OCI-LY7 (cell line): ENCODE measurements at regions not wholly inside any gene's neighbourhood (a gene's known extent, or its start where the extent isn't known, plus 50 kb on each side); places are given as distances from the start of the nearest gene placed in this dataset.

Source experiments
- BruUV-seq: library from RNA; stranded (reverse); fragments of 400-500 nt; replicated peaks from 2 replicates; lab custom pipeline; 2021; lab: Mats Ljungman, UMichigan
- CTCF ChIA-PET: fragments of 300-600 bp; sonication (Branson Sonifier 250); formaldehyde crosslinking; loops from one replicate; lab custom pipeline; 2022; ENCODE audit warnings: antibody characterized with exemption; ENCODE audit not compliant: unreplicated experiment; lab: Charles Lee
- POLR2A ChIA-PET: fragments of 300-600 bp; sonication (Branson Sonifier 250); formaldehyde crosslinking; loops from one replicate; lab custom pipeline; 2022; ENCODE audit warnings: antibody characterized with exemption; lab: Charles Lee
- DNase-seq: peaks from one replicate; pipeline ENCODE4 v3.0.0-alpha.2; 2015; ENCODE audit warnings: low spot score
- H2AFZ ChIP-seq: fragments of 200-600 bp; sonication (generic), shearing (Covaris generic); 2 replicates; pipeline ENCODE4 v1.6.1; 2014; ENCODE audit warnings: mild to moderate bottlenecking, antibody characterized with exemption, low read length, moderate library complexity
- H3K27ac ChIP-seq: fragments of 200-600 bp; sonication (generic); 2 replicates; pipeline ENCODE4 v1.5.1; 2014; ENCODE audit warnings: mixed run types, low read depth, mild to moderate bottlenecking, moderate library complexity, low read length, inconsistent platforms; ENCODE audit not compliant: poor library complexity, severe bottlenecking
- H3K36me3 ChIP-seq: fragments of 200-600 bp; sonication (generic); 2 replicates; pipeline ENCODE4 v1.6.1; 2014; ENCODE audit warnings: mild to moderate bottlenecking, antibody characterized with exemption, low read length, moderate library complexity, mixed read lengths; ENCODE audit not compliant: insufficient read depth
- H3K4me1 ChIP-seq: fragments of 200-600 bp; sonication (generic); 2 replicates; pipeline ENCODE4 v1.5.1; 2014; ENCODE audit warnings: mild to moderate bottlenecking, low read length; ENCODE audit not compliant: insufficient read depth, poor library complexity, severe bottlenecking
- H3K4me2 ChIP-seq: fragments of 200-600 bp; sonication (generic); 2 replicates; pipeline ENCODE4 v1.6.1; 2014; ENCODE audit warnings: mild to moderate bottlenecking, low read length
- H3K4me3 ChIP-seq: fragments of 200-600 bp; sonication (generic); 2 replicates; pipeline ENCODE4 v1.5.1; 2014; ENCODE audit warnings: mild to moderate bottlenecking, low read depth, low read length; ENCODE audit not compliant: poor library complexity, severe bottlenecking
- H3K79me2 ChIP-seq: fragments of 200-600 bp; sonication (generic); 2 replicates; pipeline ENCODE4 v1.6.1; 2016; ENCODE audit warnings: low read depth, mild to moderate bottlenecking, low read length, moderate library complexity, mixed read lengths; ENCODE audit not compliant: insufficient read depth
- H3K9me2 ChIP-seq: fragments of 200-600 bp; sonication (generic); 2 replicates; pipeline ENCODE4 v1.6.1; 2016; ENCODE audit warnings: mild to moderate bottlenecking, low read length, mixed read lengths; ENCODE audit not compliant: insufficient read depth
- H3K9me3 ChIP-seq: fragments of 200-600 bp; sonication (generic); 2 replicates; pipeline ENCODE4 v1.6.1; 2014; ENCODE audit warnings: mild to moderate bottlenecking, mixed run types, low read length, mixed read lengths
- H4K20me1 ChIP-seq: fragments of 200-600 bp; sonication (generic); 2 replicates; pipeline ENCODE4 v1.6.1; 2014; ENCODE audit warnings: mild to moderate bottlenecking, antibody characterized with exemption, low read length, moderate library complexity, mixed read lengths; ENCODE audit not compliant: insufficient read depth
- EZH2phosphoT487 ChIP-seq: fragments of 200-600 bp; sonication (generic); IDR thresholded peaks from 2 replicates; pipeline ENCODE4 v1.6.1; 2018; ENCODE audit warnings: low read depth, borderline replicate concordance, mild to moderate bottlenecking, mixed run types, antibody characterized with exemption, low read length, moderate library complexity, mixed read lengths
- intact Hi-C: fragments of 100-400 bp; cut with micrococcal nuclease; formaldehyde crosslinking; loops from one replicate; pipeline ENCODE4 v1.10.0; 2022; ENCODE audit not compliant: unreplicated experiment
- TF ChIP-seq, protein P1 (sequence below): fragments of 200-600 bp; sonication (generic); conservative IDR thresholded peaks from 2 replicates; pipeline ENCODE4 v1.5.1; 2014; ENCODE audit warnings: mild to moderate bottlenecking, antibody characterized with exemption, low read length, moderate library complexity, mixed read lengths

DNA sequence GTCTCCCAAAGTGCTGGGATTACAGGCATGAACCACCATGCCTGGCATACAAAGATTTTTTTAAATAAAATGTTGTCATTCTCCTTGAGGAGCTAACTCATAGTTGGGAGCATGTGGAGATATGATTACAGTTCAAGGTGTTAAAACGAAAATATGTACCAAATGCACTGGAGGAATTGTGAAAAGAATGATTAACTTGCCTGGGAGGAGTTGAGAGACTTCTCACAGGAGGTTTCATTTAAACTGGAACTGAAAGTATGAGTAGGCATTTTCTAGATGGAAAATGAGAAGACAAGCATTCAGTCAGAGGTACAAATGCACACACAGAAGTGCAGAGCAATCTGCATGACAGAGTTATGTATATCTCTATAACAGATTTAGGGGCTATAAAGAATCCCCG, 126.6 kb upstream of the PDE1A start:
- TF ChIP-seq, protein P1, sequence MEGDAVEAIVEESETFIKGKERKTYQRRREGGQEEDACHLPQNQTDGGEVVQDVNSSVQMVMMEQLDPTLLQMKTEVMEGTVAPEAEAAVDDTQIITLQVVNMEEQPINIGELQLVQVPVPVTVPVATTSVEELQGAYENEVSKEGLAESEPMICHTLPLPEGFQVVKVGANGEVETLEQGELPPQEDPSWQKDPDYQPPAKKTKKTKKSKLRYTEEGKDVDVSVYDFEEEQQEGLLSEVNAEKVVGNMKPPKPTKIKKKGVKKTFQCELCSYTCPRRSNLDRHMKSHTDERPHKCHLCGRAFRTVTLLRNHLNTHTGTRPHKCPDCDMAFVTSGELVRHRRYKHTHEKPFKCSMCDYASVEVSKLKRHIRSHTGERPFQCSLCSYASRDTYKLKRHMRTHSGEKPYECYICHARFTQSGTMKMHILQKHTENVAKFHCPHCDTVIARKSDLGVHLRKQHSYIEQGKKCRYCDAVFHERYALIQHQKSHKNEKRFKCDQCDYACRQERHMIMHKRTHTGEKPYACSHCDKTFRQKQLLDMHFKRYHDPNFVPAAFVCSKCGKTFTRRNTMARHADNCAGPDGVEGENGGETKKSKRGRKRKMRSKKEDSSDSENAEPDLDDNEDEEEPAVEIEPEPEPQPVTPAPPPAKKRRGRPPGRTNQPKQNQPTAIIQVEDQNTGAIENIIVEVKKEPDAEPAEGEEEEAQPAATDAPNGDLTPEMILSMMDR, result no peak
- TF ChIP-seq EZH2phosphoT487, result no peak
- Histone ChIP-seq H2AFZ (no peak overlapping the region), H3K36me3 (no peaks in the 10 kb centered on the region), H3K4me1 (no peaks in the 10 kb centered on the region), H3K4me2 (no peak overlapping the region), H3K9me2 (no peaks in the 10 kb centered on the region), H3K4me3 (no peak overlapping the region), H3K27ac (no peak overlapping the region), H4K20me1 (no peaks in the 10 kb centered on the region), H3K79me2 (no peaks in the 10 kb centered on the region), H3K9me3 (no peaks in the 10 kb centered on the region)
- CTCF ChIA-PET, result no interaction called here
- DNase-seq, result no peak
- intact Hi-C loops, result loop anchor here (1.0 kb wide), 1 partner anchor 12 kb away; no protein-coding TSS in a partner anchor
- no TSS peak for BruUV-seq
- POLR2A ChIA-PET, result no interaction called here

DNA sequence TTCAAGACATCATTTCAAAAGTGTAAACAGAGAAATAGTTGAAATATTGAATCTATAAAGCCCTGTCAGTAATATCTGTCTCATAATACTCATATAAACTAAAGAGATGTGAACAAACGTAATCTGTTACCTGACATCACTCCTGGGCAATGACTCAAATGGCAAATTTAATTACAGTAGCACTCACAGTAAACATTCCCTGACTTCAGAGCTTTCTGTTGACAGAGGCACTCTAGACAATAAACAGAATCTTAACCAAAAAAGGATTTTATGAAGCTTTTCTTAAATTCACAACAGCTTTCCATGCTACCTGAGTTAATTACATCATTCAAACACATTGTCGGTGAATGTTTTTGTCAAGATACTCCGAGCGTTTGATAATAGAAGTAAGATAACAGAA, 128.1 kb upstream of the PDE1A start:
- DNase-seq, result no peak
- Histone ChIP-seq H3K9me2 (no peaks in the 10 kb centered on the region), H3K4me3 (no peak overlapping the region), H3K4me1 (no peaks in the 10 kb centered on the region), H2AFZ (no peak overlapping the region), H3K79me2 (no peaks in the 10 kb centered on the region), H3K9me3 (no peaks in the 10 kb centered on the region), H4K20me1 (no peaks in the 10 kb centered on the region), H3K4me2 (no peak overlapping the region), H3K36me3 (no peaks in the 10 kb centered on the region), H3K27ac (no peak overlapping the region)
- intact Hi-C loops, result no loop called here
- CTCF ChIA-PET, result no interaction called here
- BruUV-seq, result no TSS peak
- POLR2A ChIA-PET, result interaction anchor here (0.6 kb wide), 1 partner anchor 103 kb away, joined by 3 read pairs; no protein-coding TSS in a partner anchor
- TF ChIP-seq, protein P1, result no peak
- TF ChIP-seq EZH2phosphoT487, result no peak

DNA sequence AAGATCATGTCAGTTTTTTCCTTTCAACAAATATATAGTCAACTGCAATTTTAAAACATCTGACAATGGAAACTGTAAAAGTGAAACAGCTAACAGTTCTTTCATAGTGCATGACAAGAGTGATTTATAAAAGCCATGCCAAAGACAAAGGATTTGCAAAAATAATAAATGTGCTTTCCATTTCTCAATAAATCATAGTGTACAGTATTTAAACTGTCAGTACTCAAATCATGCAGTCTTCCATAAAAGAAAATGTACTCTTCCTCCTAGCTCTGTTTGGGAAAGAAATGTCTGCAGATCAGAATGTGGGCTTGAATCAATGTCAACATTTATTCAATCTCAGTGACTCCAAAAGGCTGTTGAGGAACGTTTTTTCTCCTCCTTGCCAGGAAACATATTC, 131.7 kb upstream of the PDE1A start:
- Histone ChIP-seq H3K4me3 (no peak overlapping the region), H2AFZ (no peak overlapping the region), H3K4me1 (no peaks in the 10 kb centered on the region), H3K79me2 (no peaks in the 10 kb centered on the region), H3K4me2 (no peak overlapping the region), H3K9me2 (no peaks in the 10 kb centered on the region), H3K9me3 (no peaks in the 10 kb centered on the region), H4K20me1 (no peaks in the 10 kb centered on the region), H3K36me3 (no peaks in the 10 kb centered on the region), H3K27ac (no peak overlapping the region)
- TF ChIP-seq, protein P1, result no peak
- no peak for TF ChIP-seq EZH2phosphoT487
- BruUV-seq, result no TSS peak
- no peak for DNase-seq
- intact Hi-C loops, result no loop called here
- ChIA-PET POLR2A (interaction anchor here (1.0 kb wide), 1 partner anchor 14 kb away, joined by 4 read pairs; no protein-coding TSS in a partner anchor), CTCF (no interaction called here)
